Stimulated activated CD8-positive, alpha-beta memory T cell treated with anti-CD3 and anti-CD28 coated beads, Interleukin-2, amount 100 ng/mL, for 48 hours (primary cell): ENCODE measurements at regions not wholly inside any gene's neighbourhood (a gene's known extent, or its start where the extent isn't known, plus 50 kb on each side); places are given as distances from the start of the nearest gene placed in this dataset.
"Not testable (repeated sequence)": the region's sequence is repeated elsewhere in the genome, so short reads cannot be mapped to it uniquely, and the experiment has no call there.

Experiments
- DNase-seq, 2 donors: peaks; one replicate each; pipeline ENCODE4 v3.0.0-alpha.2; 2020; ENCODE audit warnings: low read depth in 2 of 2

DNA sequence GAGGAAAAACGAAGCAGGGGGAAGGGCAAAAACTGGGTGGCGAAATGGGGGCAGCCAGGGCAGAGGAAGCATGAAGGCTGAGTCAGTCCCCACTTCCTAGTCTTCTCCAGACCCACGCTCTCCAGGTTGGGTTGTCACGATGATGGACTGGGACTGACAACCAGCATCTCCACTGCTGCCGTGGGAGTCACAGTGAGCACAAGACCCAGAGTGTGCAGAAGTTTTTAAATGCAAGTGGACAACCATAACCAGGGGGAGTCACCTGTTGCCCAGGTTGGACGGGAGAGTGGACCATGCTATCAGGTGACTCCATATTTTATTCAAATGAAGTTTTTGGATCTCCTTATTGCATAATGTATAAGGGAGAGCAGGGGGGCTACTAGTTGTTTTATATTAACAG lies 511.4 kb upstream of the ZFP42 start:
- no peak for DNase-seq

- no peak for DNase-seq
Observed at GRCh38 chr4:187485676-187486075, 509.9 kb upstream of the ZFP42 start.

- no peak for DNase-seq
Observed at GRCh38 chr4:187491286-187491685, 504.3 kb upstream of the ZFP42 start.

- DNase-seq, result no peak
Observed at GRCh38 chr4:187491959-187492358, 503.6 kb upstream of the ZFP42 start.

DNA sequence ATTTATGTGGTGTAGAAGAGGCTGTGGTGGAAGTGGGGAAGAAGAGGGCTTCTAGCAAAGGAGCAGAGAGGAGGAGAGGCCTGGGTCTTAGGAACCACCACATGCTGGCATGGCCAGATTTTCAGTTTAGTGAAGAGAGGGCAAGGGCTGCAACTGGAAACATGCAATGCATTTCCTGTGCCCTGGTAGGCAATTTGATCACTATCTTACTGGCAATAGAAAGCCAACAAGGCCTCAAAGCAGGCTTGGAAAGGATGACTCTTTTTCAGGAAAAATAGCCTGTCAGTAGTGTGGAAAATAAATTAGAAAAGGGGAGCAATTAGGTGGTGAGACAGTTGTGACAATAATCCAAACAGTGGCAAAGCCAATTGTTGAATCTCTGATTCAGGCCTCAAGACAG lies 501.9 kb upstream of the ZFP42 start:
- DNase-seq, result no peak

- DNase-seq, result no peak
Observed at GRCh38 chr4:187499956-187500355, 495.6 kb upstream of the ZFP42 start.

DNA sequence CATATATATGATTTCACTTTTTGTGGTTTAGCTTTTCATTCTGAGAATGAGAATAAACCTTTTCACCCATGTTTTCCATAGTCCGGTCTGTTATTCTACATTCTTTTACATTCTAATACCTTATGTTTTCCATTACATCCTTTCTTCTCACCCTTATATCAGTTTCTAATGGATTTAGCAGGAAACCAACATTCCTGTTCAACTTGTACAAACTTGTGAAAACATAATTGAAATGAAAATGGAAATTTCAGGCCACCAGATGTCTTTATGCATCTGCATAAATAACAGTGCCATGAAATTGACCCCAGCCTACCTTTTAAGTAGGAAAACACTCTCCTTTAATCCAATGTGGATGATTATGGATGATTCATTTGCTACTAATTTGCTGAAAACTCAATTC lies 494.8 kb upstream of the ZFP42 start:
- DNase-seq, result no peak

DNA sequence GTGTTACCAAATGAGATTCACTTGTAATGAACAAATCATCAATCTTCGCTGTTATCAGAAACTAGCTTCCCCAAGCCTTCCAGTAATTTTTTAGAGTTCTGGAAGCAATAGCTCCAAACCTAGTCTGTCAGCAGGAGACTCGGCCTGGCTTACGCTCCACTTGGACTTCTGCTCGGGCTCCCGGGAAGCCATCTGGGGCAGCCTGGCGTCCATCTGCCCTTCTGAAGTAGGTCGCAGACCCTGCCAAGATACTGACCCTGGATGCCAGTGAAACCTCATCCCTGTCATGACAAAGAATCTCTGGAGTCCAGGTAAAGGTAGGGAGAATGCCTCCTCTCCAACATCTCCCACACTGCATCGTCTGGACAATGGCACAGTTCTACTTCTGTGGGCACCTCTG lies 493.8 kb upstream of the ZFP42 start:
- no peak for DNase-seq

DNA sequence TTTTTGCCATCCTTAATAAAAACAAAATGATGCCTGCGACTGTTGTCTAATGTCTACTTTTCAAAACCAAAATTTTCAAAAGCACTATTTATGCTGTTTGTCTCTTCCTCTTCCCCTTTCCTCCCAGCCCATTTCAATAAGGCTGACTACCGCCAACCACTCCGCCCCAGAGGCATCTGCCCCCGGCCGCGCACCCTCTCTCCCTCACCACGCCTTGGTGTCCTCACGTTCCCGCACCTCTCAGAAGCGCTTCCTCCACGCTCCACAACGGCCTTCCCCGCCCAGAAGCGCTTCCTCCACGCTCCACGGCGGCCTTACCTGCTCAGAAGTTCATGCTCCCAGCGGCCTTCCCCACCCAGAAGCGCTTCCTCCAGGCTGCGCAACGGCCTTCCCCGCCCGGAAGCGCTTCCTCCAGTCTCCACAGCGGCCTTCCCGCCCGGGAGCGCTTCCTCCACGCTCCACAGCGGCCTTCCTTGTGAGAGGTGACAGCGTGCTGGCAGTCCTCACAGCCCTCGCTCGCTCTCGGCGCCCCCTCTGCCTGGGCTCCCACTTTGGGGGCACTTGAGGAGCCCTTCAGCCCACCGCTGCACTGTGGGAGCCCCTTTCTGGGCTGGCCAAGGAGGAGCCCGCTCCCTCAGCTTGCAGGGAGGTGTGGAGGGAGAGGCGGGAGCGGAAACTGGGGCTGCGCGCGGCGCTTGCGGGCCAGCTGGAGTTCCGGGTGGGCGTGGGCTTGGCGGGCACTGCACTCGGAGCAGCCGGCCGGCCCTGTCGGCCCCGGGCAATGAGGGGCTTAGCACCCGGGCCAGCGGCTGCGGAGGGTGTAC lies 490.4 kb upstream of the ZFP42 start:
- no peak for DNase-seq

DNA sequence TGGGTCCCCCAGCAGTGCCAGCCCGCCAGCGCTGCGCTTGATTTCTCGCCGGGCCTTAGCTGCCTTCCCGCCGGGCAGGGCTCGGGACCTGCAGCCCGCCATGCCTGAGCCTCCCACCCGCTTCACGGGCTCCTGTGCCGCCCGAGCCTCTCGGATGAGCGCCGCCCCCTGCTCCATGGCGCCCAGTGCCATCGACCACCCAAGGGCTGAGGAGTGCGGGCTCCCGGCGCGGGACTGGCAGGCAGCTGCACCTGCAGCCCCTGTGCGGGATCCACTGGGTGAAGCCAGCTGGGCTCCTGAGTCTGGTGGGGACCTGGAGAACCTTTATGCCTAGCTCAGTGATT lies 489.8 kb upstream of the ZFP42 start:
- DNase-seq, result not testable (repeated sequence)

DNA sequence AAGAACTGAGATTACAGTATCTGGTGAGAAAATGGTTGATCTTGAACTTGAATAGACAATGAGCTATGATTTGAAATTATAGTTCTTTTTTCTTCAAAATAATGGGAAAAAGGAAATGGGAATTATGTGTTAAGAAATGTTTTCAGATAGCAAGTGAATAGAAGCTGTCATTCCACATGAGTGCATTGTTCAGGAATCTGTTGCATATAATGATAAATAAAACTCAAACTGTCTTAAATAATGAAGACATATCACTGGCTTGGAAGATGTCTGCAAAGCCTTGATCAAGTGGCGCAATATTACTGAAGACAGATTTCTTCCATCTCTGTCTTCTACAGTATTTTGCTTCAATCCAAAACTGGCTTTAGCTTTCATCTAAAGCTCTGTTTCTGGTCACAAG lies 479.3 kb upstream of the ZFP42 start:
- DNase-seq, result no peak

DNA sequence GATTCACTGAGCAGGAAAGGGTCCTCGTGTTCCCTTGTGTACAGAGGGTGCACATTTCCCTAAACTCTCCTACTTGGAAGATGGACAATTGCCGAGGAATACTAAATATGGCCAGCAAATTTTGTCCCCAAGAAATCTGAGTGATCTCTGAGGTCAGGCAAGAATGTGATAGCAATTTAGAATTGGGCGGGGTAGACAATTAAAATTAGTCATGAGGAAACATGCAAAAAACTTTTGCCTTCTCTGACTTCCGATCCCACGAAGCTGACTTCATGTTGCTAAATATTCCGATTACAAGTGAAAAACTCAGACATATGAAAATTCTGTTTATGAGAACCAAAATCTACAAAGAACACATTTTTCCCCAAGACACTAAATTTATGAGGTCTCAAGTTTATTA lies 453.9 kb upstream of the ZFP42 start:
- no peak for DNase-seq

DNA sequence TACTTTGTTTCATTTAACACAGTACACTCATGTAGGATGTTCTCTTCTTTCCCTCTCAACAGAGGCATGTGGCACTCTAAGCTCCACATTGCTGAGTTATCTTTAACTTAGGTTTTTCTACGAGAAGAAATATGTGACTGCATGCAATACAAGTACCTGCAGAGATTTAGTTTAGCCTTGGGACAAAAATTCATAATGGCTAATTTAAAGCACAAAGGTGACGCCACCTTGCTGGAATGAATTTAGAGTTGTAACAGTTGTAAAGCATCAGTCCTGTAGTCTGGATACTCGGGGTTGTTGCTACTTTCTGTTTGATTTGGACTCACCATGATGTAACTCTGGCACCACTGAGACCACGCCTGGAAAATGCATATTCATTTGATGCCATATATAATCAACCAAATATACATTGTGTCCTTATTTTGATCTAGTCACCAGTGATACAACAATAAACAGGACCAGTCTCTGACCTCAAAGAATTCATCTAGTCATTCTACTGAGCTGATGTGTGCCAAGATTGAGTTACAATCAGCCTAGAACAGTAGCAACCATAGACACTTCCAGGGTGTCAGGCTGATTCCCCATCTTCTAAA lies 451.0 kb upstream of the ZFP42 start:
- no peak for DNase-seq

DNA sequence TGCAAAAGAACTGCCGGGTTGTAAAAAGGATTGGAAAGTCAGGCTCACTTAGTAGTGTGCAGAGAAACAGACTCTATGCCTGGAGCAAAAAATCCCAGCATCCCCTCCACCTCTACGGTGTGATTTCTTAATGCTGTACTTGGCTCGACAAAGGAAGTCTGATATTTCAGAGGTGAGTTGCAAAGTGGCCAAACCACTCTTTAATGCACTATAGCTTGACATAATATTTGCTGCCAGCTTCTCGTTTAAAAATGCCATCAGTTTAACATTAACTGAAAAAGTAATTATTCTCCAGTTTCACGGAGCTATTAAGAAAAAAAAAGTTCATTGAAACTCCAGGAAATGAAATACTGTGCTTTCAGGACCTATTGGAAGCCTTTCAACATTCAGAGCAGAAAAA lies 448.3 kb upstream of the ZFP42 start:
- no peak for DNase-seq

- DNase-seq, result no peak
Observed at GRCh38 chr4:187550256-187550950, 445.2 kb upstream of the ZFP42 start.

- no peak for DNase-seq
Observed at GRCh38 chr4:187552781-187553180, 442.8 kb upstream of the ZFP42 start.

DNA sequence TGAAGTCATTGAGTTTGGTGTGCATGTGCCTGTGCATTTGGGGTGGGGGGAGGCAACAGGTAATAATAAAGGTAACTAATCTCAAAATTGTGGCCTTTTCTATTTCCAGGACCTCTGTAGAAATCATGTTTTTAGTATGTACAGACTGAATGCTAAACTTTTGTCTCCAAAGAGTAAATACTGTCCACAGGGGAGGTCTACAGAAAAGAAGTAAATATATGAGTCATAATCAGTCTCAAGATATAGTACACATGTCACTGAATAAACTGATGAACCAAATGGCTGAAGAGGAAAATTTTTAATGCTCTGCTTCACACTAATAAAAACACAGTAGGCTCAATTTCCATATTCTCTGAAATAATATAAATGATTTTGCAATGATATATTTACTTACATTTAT lies 440.4 kb upstream of the ZFP42 start:
- DNase-seq, result no peak

DNA sequence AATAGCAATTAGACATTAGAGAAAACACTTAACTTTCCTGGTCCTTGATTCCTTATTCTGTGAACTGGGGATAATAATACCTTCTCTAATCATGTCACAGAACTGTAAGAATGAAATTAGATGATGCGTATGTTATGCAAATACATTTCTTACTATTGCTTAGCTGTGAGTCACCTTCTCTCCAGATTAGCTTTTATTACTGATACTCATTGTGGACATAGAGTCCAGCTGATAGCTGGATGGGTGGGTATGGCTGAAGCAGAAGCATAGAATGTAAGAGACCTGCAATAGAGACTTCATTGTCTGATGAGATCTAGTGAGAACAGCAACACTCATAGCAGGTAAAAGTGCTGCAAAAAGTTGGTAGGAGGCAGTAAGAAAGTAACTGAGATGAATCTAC lies 437.2 kb upstream of the ZFP42 start:
- no peak for DNase-seq

DNA sequence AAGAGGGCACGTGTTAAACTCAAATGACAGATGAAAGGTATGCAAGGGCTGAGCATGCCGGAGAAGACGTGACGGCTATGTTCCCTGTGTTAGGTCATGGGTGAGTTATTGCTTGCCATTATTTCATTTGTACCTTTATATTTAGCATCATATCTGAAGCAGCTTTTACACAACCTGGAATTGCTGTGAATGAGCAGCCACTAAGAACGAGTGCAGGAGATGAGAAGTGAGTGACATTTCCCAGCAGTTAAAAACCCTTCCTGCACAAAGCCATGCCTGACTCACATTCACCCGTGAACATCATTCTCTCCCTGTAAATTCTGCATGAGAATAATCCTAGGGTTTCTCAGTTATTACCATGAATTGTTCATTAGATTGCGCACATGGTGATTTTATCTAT lies 433.2 kb upstream of the ZFP42 start:
- DNase-seq, result no peak

DNA sequence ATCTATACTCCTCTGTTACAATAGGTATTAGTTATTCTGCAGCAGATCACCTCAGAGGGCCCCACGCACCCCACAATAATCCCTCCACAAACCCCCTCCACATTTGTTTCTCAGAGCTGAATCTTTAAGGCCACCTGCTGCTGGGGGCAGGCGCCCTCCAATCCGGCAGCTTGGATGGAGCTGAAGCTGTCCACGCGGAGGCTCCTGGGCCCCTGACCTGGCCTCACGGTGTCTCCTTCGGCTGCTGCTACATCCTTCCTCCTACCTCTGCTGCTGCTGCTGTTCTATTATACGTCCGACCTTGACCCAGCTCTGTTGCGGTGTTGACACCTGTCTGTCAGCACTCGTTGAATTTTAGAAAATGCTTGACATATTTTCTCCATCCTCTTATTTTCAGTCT lies 430.2 kb upstream of the ZFP42 start:
- DNase-seq, result no peak

GRCh38 chr4:187569871-187570270 lies 425.7 kb upstream of the ZFP42 start:
- DNase-seq, result no peak

DNA sequence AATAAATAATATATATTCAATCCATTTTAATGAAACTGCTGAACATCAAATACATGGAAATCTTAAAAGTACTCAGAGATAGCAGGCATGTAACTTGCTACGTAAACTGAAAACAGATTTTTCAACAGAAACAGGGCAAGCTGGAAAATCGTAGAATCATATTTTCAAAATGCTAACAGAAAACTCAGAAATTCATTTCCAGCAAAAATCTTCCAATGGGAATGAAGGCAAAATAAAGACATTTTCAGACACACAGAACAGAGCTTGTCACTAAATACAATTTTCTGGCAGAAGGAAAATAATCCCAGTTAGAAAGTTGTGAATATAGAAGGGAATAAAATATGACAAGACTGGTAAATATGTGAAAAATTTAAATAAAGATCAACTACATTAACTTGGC lies 419.9 kb upstream of the ZFP42 start:
- no peak for DNase-seq

DNA sequence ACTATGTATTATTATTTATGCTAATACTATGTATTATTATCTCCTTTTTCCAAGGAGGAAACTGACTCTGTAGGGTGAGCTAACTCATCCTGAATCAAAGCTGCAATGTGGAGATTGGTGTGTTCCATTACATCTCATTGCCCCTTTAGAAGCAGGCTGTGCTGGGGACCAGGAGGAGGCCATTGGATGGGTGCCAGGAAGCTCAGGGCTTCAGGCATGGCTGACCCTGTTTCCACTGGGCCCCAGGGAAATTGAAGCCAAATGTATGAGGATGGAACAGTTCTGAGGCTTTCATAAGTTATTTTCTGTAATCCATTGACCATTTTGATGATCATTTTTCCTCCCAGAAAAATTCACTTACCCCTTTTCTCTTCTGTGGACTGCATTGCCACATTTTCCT lies 418.8 kb upstream of the ZFP42 start:
- DNase-seq, result no peak
